BE2C (cell line): ENCODE measurements at regions not wholly inside any gene's neighbourhood (a gene's known extent, or its start where the extent isn't known, plus 50 kb on each side); places are given as distances from the start of the nearest gene placed in this dataset.

Source experiments
- DNase-seq: peaks from one replicate; pipeline ENCODE4 v3.0.0-alpha.2; 2020
- H3K27me3 ChIP-seq: fragments of 250-450 bp; sonication (Bioruptor Pico); 2 replicates; pipeline ENCODE4 v1.5.1; 2020; ENCODE audit warnings: mild to moderate bottlenecking
- H3K36me3 ChIP-seq: fragments of 250-450 bp; sonication (Bioruptor Pico); 2 replicates; pipeline ENCODE4 v1.5.1; 2020; ENCODE audit warnings: mild to moderate bottlenecking
- H3K4me1 ChIP-seq: fragments of 250-450 bp; sonication (Bioruptor Pico); 2 replicates; pipeline ENCODE4 v1.5.1; 2020
- H3K4me3 ChIP-seq: 2 replicates; pipeline ENCODE4 v1.5.1; 2011; ENCODE audit warnings: low read depth, low read length
- H3K9me3 ChIP-seq: fragments of 250-450 bp; sonication (Bioruptor Pico); 2 replicates; pipeline ENCODE4 v1.5.1; 2020
- TF ChIP-seq, protein P1 (sequence below): IDR thresholded peaks from 2 replicates; pipeline ENCODE4 v1.5.1; 2012; ENCODE audit warnings: mild to moderate bottlenecking, low read depth, low read length

DNA sequence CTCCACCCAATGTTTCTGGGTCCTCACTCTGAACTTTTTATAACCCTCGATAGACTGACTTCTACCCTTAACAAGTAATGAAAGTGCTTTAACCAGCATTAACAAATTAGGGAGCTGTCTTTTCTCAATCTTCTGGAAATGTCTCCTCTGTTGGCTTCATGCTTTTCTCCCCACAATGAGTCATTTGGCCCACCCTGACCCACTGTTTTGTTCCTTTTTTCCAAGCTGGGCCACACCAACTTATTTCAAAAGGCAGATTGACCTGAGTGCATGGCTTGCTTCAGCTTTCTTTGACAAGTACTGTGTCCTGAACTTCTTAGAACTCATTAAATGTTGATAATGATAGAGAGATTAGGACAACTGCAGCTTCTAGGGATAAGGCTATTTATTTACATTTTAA, 199.6 kb upstream of the SEMA6D start:
- Histone ChIP-seq H3K4me1 (no peaks in the 10 kb centered on the region), H3K9me3 (no peaks in the 10 kb centered on the region), H3K27me3 (no peaks in the 10 kb centered on the region), H3K4me3 (no peak overlapping the region), H3K36me3 (no peaks in the 10 kb centered on the region)
- TF ChIP-seq, protein P1, sequence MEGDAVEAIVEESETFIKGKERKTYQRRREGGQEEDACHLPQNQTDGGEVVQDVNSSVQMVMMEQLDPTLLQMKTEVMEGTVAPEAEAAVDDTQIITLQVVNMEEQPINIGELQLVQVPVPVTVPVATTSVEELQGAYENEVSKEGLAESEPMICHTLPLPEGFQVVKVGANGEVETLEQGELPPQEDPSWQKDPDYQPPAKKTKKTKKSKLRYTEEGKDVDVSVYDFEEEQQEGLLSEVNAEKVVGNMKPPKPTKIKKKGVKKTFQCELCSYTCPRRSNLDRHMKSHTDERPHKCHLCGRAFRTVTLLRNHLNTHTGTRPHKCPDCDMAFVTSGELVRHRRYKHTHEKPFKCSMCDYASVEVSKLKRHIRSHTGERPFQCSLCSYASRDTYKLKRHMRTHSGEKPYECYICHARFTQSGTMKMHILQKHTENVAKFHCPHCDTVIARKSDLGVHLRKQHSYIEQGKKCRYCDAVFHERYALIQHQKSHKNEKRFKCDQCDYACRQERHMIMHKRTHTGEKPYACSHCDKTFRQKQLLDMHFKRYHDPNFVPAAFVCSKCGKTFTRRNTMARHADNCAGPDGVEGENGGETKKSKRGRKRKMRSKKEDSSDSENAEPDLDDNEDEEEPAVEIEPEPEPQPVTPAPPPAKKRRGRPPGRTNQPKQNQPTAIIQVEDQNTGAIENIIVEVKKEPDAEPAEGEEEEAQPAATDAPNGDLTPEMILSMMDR: no peak
- no peak for DNase-seq

GRCh38 chr15:47523681-47524475, 193.4 kb upstream of the SEMA6D start:
- H3K4me1 ChIP-seq: no peaks in the 10 kb centered on the region

GRCh38 chr15:47529241-47529640, 188.1 kb upstream of the SEMA6D start:
- no peak overlapping the region for H3K4me3 ChIP-seq
- H3K27me3 ChIP-seq: no peaks in the 10 kb centered on the region
- no peaks in the 10 kb centered on the region for H3K4me1 ChIP-seq
- DNase-seq: no peak
- H3K36me3 ChIP-seq: no peaks in the 10 kb centered on the region
- no peaks in the 10 kb centered on the region for H3K9me3 ChIP-seq
- TF ChIP-seq, protein P1: no peak

More at GRCh38 chr15:47523681-47524475, 193.4 kb upstream of the SEMA6D start:
- TF ChIP-seq, protein P1: no peak
- no peaks in the 10 kb centered on the region for H3K9me3 ChIP-seq
- no peak for DNase-seq
- H3K36me3 ChIP-seq: no peaks in the 10 kb centered on the region
- no peaks in the 10 kb centered on the region for H3K27me3 ChIP-seq
- no peak overlapping the region for H3K4me3 ChIP-seq

DNA sequence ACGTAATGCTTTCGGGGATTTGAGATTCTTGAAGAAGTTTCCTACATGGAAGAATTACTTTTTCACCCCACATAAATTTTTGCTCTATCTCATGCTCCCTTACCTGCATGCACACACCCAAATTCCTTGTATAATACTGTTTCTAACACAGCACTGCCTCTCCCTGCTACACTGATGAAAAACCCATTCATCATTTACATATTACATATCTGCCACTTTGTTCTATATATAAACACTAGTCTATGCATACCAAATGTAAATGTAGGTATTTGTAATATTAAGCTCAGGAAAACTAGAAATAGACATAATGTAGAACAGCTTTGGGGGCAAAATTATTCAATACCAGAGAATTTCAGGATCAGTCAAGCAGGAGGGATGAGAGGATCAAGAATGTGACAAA, 182.6 kb upstream of the SEMA6D start:
- no peak for DNase-seq
- TF ChIP-seq, protein P1: no peak
- Histone ChIP-seq H3K27me3 (no peaks in the 10 kb centered on the region), H3K4me3 (no peak overlapping the region), H3K9me3 (no peaks in the 10 kb centered on the region), H3K36me3 (no peaks in the 10 kb centered on the region), H3K4me1 (no peaks in the 10 kb centered on the region)

DNA sequence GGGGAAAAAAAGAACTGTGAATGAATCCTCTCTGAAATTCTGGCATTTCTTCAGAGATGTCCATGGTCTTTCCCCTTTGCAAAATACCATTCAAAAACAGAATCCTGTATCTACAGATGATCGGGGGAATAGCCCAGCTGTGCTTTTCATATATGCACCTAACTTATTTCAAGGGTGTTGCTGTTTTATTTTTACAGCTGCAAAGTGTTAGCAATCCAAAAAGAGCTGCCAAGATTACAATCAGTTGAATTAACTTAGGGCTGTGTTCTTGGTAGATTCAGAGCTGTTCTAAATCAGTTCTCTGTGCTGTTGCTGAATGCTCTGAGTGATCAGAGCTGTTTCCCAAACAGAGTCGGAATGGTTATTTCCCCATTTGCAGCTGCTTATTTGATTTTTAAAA, 175.7 kb upstream of the SEMA6D start:
- Histone ChIP-seq H3K9me3 (no peaks in the 10 kb centered on the region), H3K4me3 (no peak overlapping the region), H3K36me3 (no peaks in the 10 kb centered on the region), H3K4me1 (no peaks in the 10 kb centered on the region), H3K27me3 (no peaks in the 10 kb centered on the region)
- TF ChIP-seq, protein P1: no peak
- DNase-seq: no peak

GRCh38 chr15:47542312-47542989, 174.9 kb upstream of the SEMA6D start:
- Histone ChIP-seq H3K36me3 (no peaks in the 10 kb centered on the region), H3K9me3 (no peaks in the 10 kb centered on the region), H3K4me3 (no peak overlapping the region), H3K27me3 (no peaks in the 10 kb centered on the region), H3K4me1 (no peaks in the 10 kb centered on the region)
- no peak for DNase-seq
- TF ChIP-seq, protein P1: no peak
